OCI-LY7 (cell line): ENCODE measurements at regions not wholly inside any gene's neighbourhood (a gene's known extent, or its start where the extent isn't known, plus 50 kb on each side); places are given as distances from the start of the nearest gene placed in this dataset.

Experiments used
- CTCF ChIP-seq: fragments of 200-600 bp; sonication (generic); conservative IDR thresholded peaks from 2 replicates; pipeline ENCODE4 v1.5.1; 2014; ENCODE audit warnings: mild to moderate bottlenecking, antibody characterized with exemption, low read length, moderate library complexity, mixed read lengths
- EZH2phosphoT487 ChIP-seq: fragments of 200-600 bp; sonication (generic); IDR thresholded peaks from 2 replicates; pipeline ENCODE4 v1.6.1; 2018; ENCODE audit warnings: low read depth, borderline replicate concordance, mild to moderate bottlenecking, mixed run types, antibody characterized with exemption, low read length, moderate library complexity, mixed read lengths

GRCh38 chr3:74920721-74921350, 306.4 kb upstream of the CNTN3 start:
- TF ChIP-seq CTCF (no peak), EZH2phosphoT487 (no peak)
